ENCODE measurements at regions not wholly inside any gene's neighbourhood (a gene's known extent, or its start where the extent isn't known, plus 50 kb on each side); places are given as distances from the start of the nearest gene placed in this dataset.

DNA sequence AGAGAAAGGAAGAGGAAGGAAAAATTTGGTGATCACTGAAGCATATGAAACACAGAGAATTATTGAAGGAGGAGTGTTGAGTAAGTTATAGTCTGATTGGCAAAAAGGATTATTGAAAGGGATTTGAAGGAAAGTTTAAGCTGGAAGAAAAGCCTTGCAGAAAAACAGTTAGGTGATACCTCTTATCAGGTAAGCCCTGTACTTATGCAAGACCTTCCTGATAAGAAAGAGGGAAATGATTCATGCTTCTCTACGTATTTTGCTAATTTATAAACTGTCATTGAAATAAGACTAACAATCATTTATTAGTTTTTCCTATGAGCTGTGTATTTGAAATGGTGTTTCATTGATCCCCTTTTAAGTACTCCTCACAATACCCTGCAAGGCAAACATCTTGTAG is 793.9 kb upstream of the NRXN1 start:
- in situ Hi-C loops (cut with MboI) (no loop called here), intact Hi-C loops (cut with micrococcal nuclease; ENCODE audit: unreplicated experiment) (no loop called here)
- Histone ChIP-seq H3K79me2 (ENCODE audit: control insufficient read depth, insufficient read depth, low read length) (no peaks in the 10 kb centered on the region), H3K4me1 (ENCODE audit: control insufficient read depth, insufficient read depth, low read length) (no peaks in the 10 kb centered on the region), H3K36me3 (ENCODE audit: control insufficient read depth in 2 of 2, insufficient read depth in 2 of 2, low read length in 1 of 2) (no peaks in the 10 kb centered on the region), H3K4me3 (no peak overlapping the region), H3K9ac (ENCODE audit: control insufficient read depth, insufficient read depth, low read length) (no peak overlapping the region), H4K20me1 (ENCODE audit: control insufficient read depth, insufficient read depth) (no peaks in the 10 kb centered on the region), H3K9me3 (replicated peaks; ENCODE audit: control insufficient read depth, insufficient read depth, low read length) (no peaks in the 10 kb centered on the region), H2AFZ (ENCODE audit: control insufficient read depth, low read depth, low read length) (no peak overlapping the region), H3K4me2 (ENCODE audit: control insufficient read depth, insufficient read depth) (no peak overlapping the region), H3K27ac (ENCODE audit: control insufficient read depth, insufficient read depth) (no peak overlapping the region), H3K27me3 (replicated peaks in 1 of 2; ENCODE audit: control insufficient read depth in 2 of 2, insufficient read depth in 2 of 2, low read length in 1 of 2) (no peaks in the 10 kb centered on the region)
- RAD21 ChIA-PET (ENCODE audit: unreplicated experiment): no interaction called here
- DNase-seq (ENCODE audit: low read depth, low spot score): no peak
- BruUV-seq (replicated peaks): no TSS peak
- 0% methylated on average over 1 of the region's 1 CpG for WGBS (ENCODE audit: insufficient coverage, insufficient replicate concordance, low lambda C conversion rate, missing lambda C conversion rate)
- TF ChIP-seq SMC3 (IDR thresholded peaks at IDR 0.05; ENCODE audit: borderline replicate concordance, low read length) (no peak), GATAD2B (conservative IDR thresholded peaks at IDR 0.05; ENCODE audit: low read depth) (no peak), ASH2L (IDR thresholded peaks at IDR 0.05; ENCODE audit: borderline replicate concordance, low read depth) (no peak)
- TF ChIP-seq, protein P1, sequence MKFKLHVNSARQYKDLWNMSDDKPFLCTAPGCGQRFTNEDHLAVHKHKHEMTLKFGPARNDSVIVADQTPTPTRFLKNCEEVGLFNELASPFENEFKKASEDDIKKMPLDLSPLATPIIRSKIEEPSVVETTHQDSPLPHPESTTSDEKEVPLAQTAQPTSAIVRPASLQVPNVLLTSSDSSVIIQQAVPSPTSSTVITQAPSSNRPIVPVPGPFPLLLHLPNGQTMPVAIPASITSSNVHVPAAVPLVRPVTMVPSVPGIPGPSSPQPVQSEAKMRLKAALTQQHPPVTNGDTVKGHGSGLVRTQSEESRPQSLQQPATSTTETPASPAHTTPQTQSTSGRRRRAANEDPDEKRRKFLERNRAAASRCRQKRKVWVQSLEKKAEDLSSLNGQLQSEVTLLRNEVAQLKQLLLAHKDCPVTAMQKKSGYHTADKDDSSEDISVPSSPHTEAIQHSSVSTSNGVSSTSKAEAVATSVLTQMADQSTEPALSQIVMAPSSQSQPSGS (IDR thresholded peaks at IDR 0.05; ENCODE audit: low read length): no peak
- TF ChIP-seq, protein P2, sequence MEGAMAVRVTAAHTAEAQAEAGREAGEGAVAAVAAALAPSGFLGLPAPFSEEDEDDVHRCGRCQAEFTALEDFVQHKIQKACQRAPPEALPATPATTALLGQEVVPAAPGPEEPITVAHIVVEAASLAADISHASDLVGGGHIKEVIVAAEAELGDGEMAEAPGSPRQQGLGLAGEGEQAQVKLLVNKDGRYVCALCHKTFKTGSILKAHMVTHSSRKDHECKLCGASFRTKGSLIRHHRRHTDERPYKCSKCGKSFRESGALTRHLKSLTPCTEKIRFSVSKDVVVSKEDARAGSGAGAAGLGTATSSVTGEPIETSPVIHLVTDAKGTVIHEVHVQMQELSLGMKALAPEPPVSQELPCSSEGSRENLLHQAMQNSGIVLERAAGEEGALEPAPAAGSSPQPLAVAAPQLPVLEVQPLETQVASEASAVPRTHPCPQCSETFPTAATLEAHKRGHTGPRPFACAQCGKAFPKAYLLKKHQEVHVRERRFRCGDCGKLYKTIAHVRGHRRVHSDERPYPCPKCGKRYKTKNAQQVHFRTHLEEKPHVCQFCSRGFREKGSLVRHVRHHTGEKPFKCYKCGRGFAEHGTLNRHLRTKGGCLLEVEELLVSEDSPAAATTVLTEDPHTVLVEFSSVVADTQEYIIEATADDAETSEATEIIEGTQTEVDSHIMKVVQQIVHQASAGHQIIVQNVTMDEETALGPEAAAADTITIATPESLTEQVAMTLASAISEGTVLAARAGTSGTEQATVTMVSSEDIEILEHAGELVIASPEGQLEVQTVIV (IDR thresholded peaks at IDR 0.05; ENCODE audit: borderline replicate concordance, partially characterized antibody): no peak
- ATAC-seq: no peak
- POLR2A ChIA-PET: no interaction called here
- FAIRE-seq: no peak
- CTCF ChIA-PET: interaction anchor here (0.8 kb wide), 1 partner anchor 31 kb away, joined by 4 read pairs; no protein-coding TSS in a partner anchor
- SMC1A ChIA-PET (ENCODE audit: uncharacterized antibody, unreplicated experiment): no interaction called here
